Caco-2 (cell line): ENCODE measurements at regions not wholly inside any gene's neighbourhood (a gene's known extent, or its start where the extent isn't known, plus 50 kb on each side); places are given as distances from the start of the nearest gene placed in this dataset.
A peak's percentile ranks its signal among the peaks of the same experiment; 100 is the strongest.

Source experiments
- BruUV-seq: library from RNA; stranded (reverse); fragments of 400-500 nt; replicated peaks from 2 replicates; lab custom pipeline; 2021; lab: Mats Ljungman, UMichigan
- CTCF ChIA-PET: fragments of 300-600 bp; sonication (Branson Sonifier 250); formaldehyde crosslinking; loops from one replicate; lab custom pipeline; 2022; ENCODE audit warnings: antibody characterized with exemption; lab: Charles Lee
- POLR2A ChIA-PET: fragments of 300-600 bp; sonication (Branson Sonifier 250); formaldehyde crosslinking; loops from one replicate; lab custom pipeline; 2022; ENCODE audit warnings: antibody characterized with exemption; lab: Charles Lee
- DNase-seq, 2 experiments: peaks; one replicate each; pipeline versions ENCODE4 v3.0.0 to v3.0.0-alpha.2; 2020 to 2022
- H3K27me3 ChIP-seq: replicated peaks from 2 replicates; pipeline ENCODE4 v1.6.0; 2011; ENCODE audit warnings: low read length; ENCODE audit not compliant: control insufficient read depth, insufficient read depth
- H3K36me3 ChIP-seq: 2 replicates; pipeline ENCODE4 v1.5.1; 2011; ENCODE audit warnings: low read length; ENCODE audit not compliant: control insufficient read depth, insufficient read depth
- H3K4me1 ChIP-seq: fragments of 250-450 bp; sonication (Bioruptor Pico); 2 replicates; pipeline ENCODE4 v1.5.1; 2020; ENCODE audit warnings: mild to moderate bottlenecking
- H3K4me3 ChIP-seq: 2 replicates; pipeline ENCODE4 v1.5.1; 2011; ENCODE audit warnings: low read depth, mild to moderate bottlenecking, control low read depth, low read length
- H3K9me3 ChIP-seq: fragments of 250-450 bp; sonication (Bioruptor Pico); 2 replicates; pipeline ENCODE4 v1.5.1; 2020; ENCODE audit warnings: mild to moderate bottlenecking, moderate library complexity
- H3K27ac Mint-ChIP-seq: one replicate; pipeline ENCODE4 v1.8.0; 2022; ENCODE audit warnings: mixed read lengths; ENCODE audit not compliant: unreplicated experiment
- H3K27me3 Mint-ChIP-seq: one replicate; pipeline ENCODE4 v1.8.0; 2022; ENCODE audit warnings: mixed read lengths; ENCODE audit not compliant: insufficient read depth, unreplicated experiment
- H3K36me3 Mint-ChIP-seq: one replicate; pipeline ENCODE4 v1.8.0; 2022; ENCODE audit warnings: mild to moderate bottlenecking, mixed read lengths; ENCODE audit not compliant: insufficient read depth, unreplicated experiment
- H3K4me1 Mint-ChIP-seq: one replicate; pipeline ENCODE4 v1.8.0; 2022; ENCODE audit warnings: low read depth, mixed read lengths; ENCODE audit not compliant: unreplicated experiment
- H3K4me3 Mint-ChIP-seq: one replicate; pipeline ENCODE4 v1.8.0; 2022; ENCODE audit warnings: mild to moderate bottlenecking, moderate library complexity, mixed read lengths; ENCODE audit not compliant: unreplicated experiment
- H3K9me3 Mint-ChIP-seq: one replicate; pipeline ENCODE4 v1.8.0; 2022; ENCODE audit warnings: mixed read lengths; ENCODE audit not compliant: unreplicated experiment
- intact Hi-C: fragments of 100-400 bp; cut with micrococcal nuclease; formaldehyde crosslinking; loops from one replicate; pipeline ENCODE4 v1.10.0; 2022; ENCODE audit not compliant: unreplicated experiment
- TF ChIP-seq, protein P1 (sequence below), 2 experiments: fragments of 200-600 bp in 1 of 2; IDR thresholded peaks; 1 replicate in 1 of 2; 2 replicates in 1 of 2; pipeline versions ENCODE4 v1.5.1 to v1.8.0; 2011 to 2022; ENCODE audit warnings: antibody characterized with exemption in 1 of 2, control low read depth in 1 of 2, inconsistent platforms in 1 of 2, low read depth in 1 of 2, low read length in 1 of 2, mild to moderate bottlenecking in 1 of 2, moderate library complexity in 1 of 2; ENCODE audit not compliant: insufficient read depth in 1 of 2, severe bottlenecking in 1 of 2, unreplicated experiment in 1 of 2

DNA sequence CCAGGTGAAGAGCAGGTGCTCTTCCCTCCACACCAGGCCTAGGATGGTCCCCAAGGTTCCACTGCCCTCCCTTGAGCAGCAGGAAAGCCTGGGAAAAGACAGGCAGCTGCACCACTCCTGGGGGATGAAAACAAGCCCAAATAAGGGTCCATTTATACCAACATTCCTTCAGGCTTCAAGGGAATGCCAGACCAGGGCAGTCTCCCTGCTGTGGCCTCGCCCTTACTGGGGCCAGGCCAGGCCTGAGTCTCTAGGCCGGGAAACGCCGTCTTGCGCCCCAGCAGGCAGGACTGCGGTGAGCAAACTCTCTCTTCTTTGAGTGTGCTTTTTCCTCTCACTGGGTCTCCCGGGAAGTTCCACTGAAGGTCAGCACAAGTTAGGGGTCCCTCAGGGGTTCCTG is 443.5 kb downstream of the SOX6 start:
- H3K27ac Mint-ChIP-seq = peak overlapping the region; percentile 6
- H3K4me1 ChIP-seq = no peaks in the 10 kb centered on the region
- no peaks in the 10 kb centered on the region for H3K36me3 ChIP-seq
- H3K4me3 ChIP-seq = no peak overlapping the region
- ChIA-PET CTCF (interaction anchor here (1.4 kb wide), 1 partner anchor 700 kb away, joined by 3 read pairs; no protein-coding TSS in a partner anchor), POLR2A (no interaction called here)
- intact Hi-C loops = loop anchor here (5.0 kb wide), 1 partner anchor 61 kb away; no protein-coding TSS in a partner anchor
- peak in 1 of 2 experiments; percentile 9 for DNase-seq
- TF ChIP-seq, protein P1, sequence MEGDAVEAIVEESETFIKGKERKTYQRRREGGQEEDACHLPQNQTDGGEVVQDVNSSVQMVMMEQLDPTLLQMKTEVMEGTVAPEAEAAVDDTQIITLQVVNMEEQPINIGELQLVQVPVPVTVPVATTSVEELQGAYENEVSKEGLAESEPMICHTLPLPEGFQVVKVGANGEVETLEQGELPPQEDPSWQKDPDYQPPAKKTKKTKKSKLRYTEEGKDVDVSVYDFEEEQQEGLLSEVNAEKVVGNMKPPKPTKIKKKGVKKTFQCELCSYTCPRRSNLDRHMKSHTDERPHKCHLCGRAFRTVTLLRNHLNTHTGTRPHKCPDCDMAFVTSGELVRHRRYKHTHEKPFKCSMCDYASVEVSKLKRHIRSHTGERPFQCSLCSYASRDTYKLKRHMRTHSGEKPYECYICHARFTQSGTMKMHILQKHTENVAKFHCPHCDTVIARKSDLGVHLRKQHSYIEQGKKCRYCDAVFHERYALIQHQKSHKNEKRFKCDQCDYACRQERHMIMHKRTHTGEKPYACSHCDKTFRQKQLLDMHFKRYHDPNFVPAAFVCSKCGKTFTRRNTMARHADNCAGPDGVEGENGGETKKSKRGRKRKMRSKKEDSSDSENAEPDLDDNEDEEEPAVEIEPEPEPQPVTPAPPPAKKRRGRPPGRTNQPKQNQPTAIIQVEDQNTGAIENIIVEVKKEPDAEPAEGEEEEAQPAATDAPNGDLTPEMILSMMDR (IDR thresholded peaks at IDR 0.05; ENCODE audit: insufficient read depth in 1 of 2, low read depth in 1 of 2, low read length in 1 of 2, severe bottlenecking in 1 of 2, unreplicated experiment in 1 of 2) = no peak
- H3K36me3 Mint-ChIP-seq = no peaks in the 10 kb centered on the region
- 0 out of 2 replicates have a peak, but pooled peaks cover 3% of the 10 kb centered on the region for H3K9me3 ChIP-seq
- no peaks in the 10 kb centered on the region for H3K27me3 ChIP-seq
- no peaks in the 10 kb centered on the region for H3K9me3 Mint-ChIP-seq
- no peaks in the 10 kb centered on the region for H3K27me3 Mint-ChIP-seq
- no peaks in the 10 kb centered on the region for H3K4me1 Mint-ChIP-seq
- no TSS peak for BruUV-seq
- no peak overlapping the region for H3K4me3 Mint-ChIP-seq

DNA sequence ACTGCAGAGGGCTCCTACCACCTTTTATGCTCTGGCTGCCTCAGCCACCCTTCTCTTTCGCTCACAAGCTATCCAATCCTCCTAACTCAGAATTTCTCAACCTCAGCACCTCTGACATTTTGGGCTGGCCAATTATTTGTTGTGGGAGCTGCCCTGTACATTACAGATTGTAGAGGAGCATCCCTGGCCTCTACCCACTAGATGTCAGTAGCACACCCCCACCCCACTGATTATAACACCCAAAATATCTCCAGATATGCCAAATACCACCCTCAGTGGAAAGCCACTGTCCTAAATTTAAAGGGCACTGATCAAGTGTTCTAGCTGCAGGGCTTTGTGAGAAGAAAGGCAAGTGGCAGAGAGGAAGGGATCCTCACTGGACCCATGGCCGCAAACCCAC is 443.1 kb downstream of the SOX6 start:
- H3K4me1 Mint-ChIP-seq = no peaks in the 10 kb centered on the region
- no peaks in the 10 kb centered on the region for H3K36me3 Mint-ChIP-seq
- no peak overlapping the region for H3K4me3 Mint-ChIP-seq
- intact Hi-C loops = loop anchor here (5.0 kb wide), 1 partner anchor 61 kb away; no protein-coding TSS in a partner anchor
- BruUV-seq = no TSS peak
- peak overlapping the region; percentile 6 for H3K27ac Mint-ChIP-seq
- H3K4me3 ChIP-seq = no peak overlapping the region
- H3K9me3 ChIP-seq = 0 out of 2 replicates have a peak, but pooled peaks cover 3% of the 10 kb centered on the region
- peak in 1 of 2 experiments; percentile 11 for DNase-seq
- no peaks in the 10 kb centered on the region for H3K9me3 Mint-ChIP-seq
- H3K36me3 ChIP-seq = no peaks in the 10 kb centered on the region
- no peaks in the 10 kb centered on the region for H3K27me3 ChIP-seq
- TF ChIP-seq, protein P1 (IDR thresholded peaks at IDR 0.05; ENCODE audit: insufficient read depth in 1 of 2, low read depth in 1 of 2, low read length in 1 of 2, severe bottlenecking in 1 of 2, unreplicated experiment in 1 of 2) = peak in 1 of 2 experiments; percentile 9
- H3K27me3 Mint-ChIP-seq = no peaks in the 10 kb centered on the region
- POLR2A ChIA-PET = no interaction called here
- CTCF ChIA-PET = interaction anchor here (0.9 to 1.4 kb wide), 2 partner anchors 10 to 700 kb away, joined by 3 read pairs; no protein-coding TSS in a partner anchor
- H3K4me1 ChIP-seq = no peaks in the 10 kb centered on the region
